Spinal cord (tissue), 9 donors: ENCODE measurements at regions not wholly inside any gene's neighbourhood (a gene's known extent, or its start where the extent isn't known, plus 50 kb on each side); places are given as distances from the start of the nearest gene placed in this dataset.
"Not testable (repeated sequence)": the region's sequence is repeated elsewhere in the genome, so short reads cannot be mapped to it uniquely, and the experiment has no call there.

Experiments
- DNase-seq, 6 donors: peaks; one replicate each; pipeline versions ENCODE4 v3.0.0 to v3.0.0-alpha.2; 2013 to 2015; ENCODE audit warnings: low spot score in 6 of 6, low read depth in 4 of 6
- H3K27ac ChIP-seq: one replicate; pipeline ENCODE4 v1.5.1; 2013; ENCODE audit warnings: low read depth, low read length, control low read depth
- H3K27me3 ChIP-seq: one replicate; pipeline ENCODE4 v1.6.1; 2013; ENCODE audit warnings: low read length; ENCODE audit not compliant: control insufficient read depth, insufficient read depth
- H3K36me3 ChIP-seq: one replicate; pipeline ENCODE4 v1.6.1; 2013; ENCODE audit warnings: low read length; ENCODE audit not compliant: control insufficient read depth, insufficient read depth
- H3K4me1 ChIP-seq: one replicate; pipeline ENCODE4 v1.6.1; 2013; ENCODE audit warnings: low read length; ENCODE audit not compliant: control insufficient read depth, insufficient read depth
- H3K4me3 ChIP-seq: one replicate; pipeline ENCODE4 v1.5.1; 2013; ENCODE audit warnings: low read depth, low read length, control low read depth
- H3K9me3 ChIP-seq: one replicate; pipeline ENCODE4 v1.6.1; 2013; ENCODE audit warnings: low read length; ENCODE audit not compliant: control insufficient read depth, insufficient read depth
- WGBS: methylation state at CpG from one replicate; pipeline ENCODE4 v1.1.5; 2013; ENCODE audit warnings: missing lambda C conversion rate; ENCODE audit not compliant: insufficient coverage; 5-methylcytosine and 5-hydroxymethylcytosine counted together
- donor health status: healthy.

DNA sequence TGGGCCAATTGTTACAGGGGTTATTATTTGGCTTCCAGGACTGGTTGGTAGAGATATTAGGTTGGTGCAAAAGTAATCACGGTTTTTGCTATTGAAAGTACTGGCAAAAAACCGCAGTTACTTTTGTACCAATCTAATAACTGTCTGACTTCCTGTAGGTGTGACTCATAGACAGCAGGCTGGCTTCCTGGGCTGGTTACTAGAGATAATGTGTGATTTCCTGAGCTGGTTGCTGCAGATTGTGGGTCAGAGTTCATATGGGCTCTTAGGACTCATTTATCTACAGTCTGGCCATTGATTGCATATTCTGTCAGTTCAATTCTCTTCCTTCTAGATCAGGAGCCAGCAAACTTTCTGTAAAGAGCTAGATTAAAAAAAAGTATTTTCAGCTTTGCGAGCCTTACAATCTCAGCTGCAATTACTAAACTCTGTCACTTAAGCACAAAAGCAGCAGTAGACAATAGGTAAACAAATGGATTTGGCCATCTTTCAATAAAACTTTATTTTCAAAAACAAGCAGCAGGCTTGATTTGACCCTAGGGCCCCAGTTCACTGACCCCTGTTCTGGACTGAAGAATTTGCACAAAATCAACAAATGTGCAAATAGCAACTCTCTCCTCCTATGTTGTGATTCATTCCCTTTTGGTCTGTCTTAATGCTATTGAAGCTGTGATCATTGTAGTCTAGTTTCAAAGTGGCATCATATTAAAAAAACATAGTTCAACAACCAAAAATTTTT lies 50.8 kb upstream of the BOD1L1 start:
- WGBS: 81% methylated on average over 2 of the region's 3 CpGs
- DNase-seq: no peak
- Histone ChIP-seq H3K9me3 (no peaks in the 10 kb centered on the region), H3K36me3 (no peaks in the 10 kb centered on the region), H3K27me3 (no peaks in the 10 kb centered on the region), H3K4me3 (no peak overlapping the region), H3K4me1 (no peaks in the 10 kb centered on the region), H3K27ac (no peak overlapping the region)

DNA sequence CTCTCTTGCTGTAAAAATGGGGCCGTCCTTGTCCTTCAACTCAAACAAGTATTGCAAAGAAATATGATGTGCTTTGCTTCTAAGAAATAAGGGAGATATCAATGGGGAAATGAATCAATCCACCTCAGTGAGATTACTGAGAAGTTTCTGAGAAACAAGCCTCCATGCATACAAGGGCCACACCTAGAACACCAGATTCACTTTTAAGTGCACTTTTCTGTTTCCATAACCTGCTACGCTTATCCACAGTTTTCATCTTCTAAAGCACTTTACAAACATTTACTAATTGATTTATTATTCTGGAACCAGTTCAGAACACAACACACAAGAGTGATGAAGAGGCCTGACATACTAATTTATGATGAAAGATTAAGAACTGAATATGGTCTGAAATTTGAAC lies 54.0 kb upstream of the BOD1L1 start:
- no peaks in the 10 kb centered on the region for H3K36me3 ChIP-seq
- H3K9me3 ChIP-seq: no peaks in the 10 kb centered on the region
- WGBS: no CpG with 5 or more reads among the region's 2 CpGs
- H3K27ac ChIP-seq: no peak overlapping the region
- H3K4me1 ChIP-seq: no peaks in the 10 kb centered on the region
- no peaks in the 10 kb centered on the region for H3K27me3 ChIP-seq
- DNase-seq: no peak
- H3K4me3 ChIP-seq: no peak overlapping the region

DNA sequence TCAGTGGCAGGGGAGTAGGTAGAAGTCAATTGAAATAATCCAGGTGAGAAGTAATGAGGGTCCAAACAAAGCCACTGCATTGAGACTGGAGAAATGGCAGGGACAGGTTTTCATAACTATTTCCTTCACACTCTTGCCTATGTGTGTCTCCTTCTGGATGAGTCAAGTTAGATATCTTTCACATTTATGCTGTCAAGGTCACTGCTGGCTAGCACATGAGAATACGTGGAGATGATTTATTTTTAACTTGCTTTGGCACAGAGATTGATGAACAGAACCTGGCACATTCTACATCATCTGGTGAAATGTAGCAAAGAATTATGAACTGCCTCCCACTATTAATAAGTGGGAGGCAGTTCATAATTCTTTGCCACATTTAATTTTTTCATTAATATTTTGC lies 66.7 kb upstream of the BOD1L1 start:
- Histone ChIP-seq H3K27me3 (no peaks in the 10 kb centered on the region), H3K4me1 (no peaks in the 10 kb centered on the region), H3K27ac (no peak overlapping the region), H3K36me3 (no peaks in the 10 kb centered on the region), H3K4me3 (no peak overlapping the region), H3K9me3 (peaks cover 3% of the 10 kb centered on the region)
- DNase-seq: no peak
- WGBS: no CpG with 5 or more reads among the region's 1 CpG

DNA sequence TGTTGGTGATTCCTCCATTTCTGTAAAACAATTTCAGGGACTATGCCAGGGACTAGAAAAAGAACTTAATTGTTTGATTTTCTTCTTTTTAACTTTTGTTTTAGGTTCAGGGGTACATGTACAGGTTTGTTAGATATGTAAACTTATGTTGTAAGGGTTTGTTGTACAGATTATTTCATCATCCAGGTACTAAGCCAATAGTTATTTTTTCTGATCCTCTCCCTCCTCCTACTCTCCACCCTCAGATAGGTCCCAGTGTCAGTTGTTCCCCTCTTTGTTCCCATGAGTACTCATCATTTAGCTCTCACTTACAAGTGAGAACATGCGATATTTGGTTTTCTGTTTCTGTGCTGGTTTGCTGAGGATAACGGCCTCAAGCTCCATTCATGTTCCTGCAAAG lies 70.8 kb upstream of the BOD1L1 start:
- Histone ChIP-seq H3K4me3 (no peak overlapping the region), H3K27ac (no peak overlapping the region), H3K9me3 (no peaks in the 10 kb centered on the region), H3K36me3 (no peaks in the 10 kb centered on the region), H3K27me3 (no peaks in the 10 kb centered on the region), H3K4me1 (no peaks in the 10 kb centered on the region)
- 100% methylated on average over 1 of the region's 2 CpGs for WGBS
- DNase-seq: no peak

DNA sequence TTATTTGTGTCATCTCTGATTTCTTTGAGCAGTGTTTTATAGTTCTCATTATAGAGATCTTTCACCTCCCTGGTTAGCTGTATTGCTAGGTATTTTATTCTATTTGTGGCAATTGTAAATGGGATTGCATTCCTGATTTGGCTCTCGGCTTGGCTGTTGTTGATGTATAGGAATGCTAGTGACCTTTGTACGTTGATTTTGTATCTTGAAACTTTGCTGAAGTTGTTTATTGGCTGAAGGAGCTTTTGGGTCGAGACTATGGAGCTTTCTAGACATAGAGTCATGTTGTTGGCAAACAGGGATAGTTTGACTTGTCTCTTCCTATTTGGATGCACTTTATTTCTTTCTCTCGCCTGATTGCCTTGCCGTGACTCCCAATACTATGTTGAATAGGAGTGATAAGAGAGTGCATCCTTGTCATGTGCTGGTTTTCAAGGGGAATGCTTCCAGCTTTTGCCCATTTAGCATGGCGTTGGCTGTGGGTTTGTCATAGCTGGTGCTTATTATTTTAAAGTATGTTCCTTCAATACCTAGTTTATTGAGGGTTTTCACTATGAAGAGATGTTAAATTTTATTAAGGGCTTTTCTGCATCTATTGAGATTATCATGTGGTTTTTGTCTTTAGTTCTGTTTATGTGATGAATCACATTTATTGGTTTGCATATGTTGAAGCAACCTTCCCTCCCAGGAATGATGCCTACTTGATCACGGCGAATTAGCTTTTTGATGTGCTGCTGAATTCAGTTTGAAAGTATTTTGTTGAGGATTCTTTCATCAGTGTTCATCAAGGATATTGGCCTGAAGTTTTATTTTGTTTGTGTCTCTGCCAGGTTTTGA lies 72.7 kb upstream of the BOD1L1 start:
- Histone ChIP-seq H3K27me3 (no peaks in the 10 kb centered on the region), H3K9me3 (no peaks in the 10 kb centered on the region), H3K36me3 (no peaks in the 10 kb centered on the region), H3K4me3 (no peak overlapping the region), H3K27ac (no peak overlapping the region), H3K4me1 (no peaks in the 10 kb centered on the region)
- WGBS: 20% methylated on average over 2 of the region's 8 CpGs
- DNase-seq: no peak

DNA sequence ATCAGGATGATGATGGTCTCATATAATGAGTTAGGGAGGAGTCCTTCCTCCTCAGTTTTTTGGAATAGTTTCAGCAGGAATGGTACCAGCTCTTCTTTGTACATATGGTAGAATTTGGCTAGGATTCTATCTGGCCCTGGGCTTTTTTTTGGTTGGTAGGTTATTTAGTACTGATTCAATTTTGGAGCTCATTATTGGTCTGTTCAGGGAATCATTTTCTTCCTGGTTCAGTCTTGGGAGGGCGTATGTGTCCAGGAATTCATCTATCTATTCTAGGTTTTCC lies 73.3 kb upstream of the BOD1L1 start:
- not testable (repeated sequence) for H3K4me1 ChIP-seq, H3K9me3 ChIP-seq, H3K4me3 ChIP-seq, H3K27ac ChIP-seq, H3K27me3 ChIP-seq, H3K36me3 ChIP-seq
- WGBS: 100% methylated on average over 1 of the region's 1 CpG
- DNase-seq: peak in 1 of 6 donors; percentile 18

DNA sequence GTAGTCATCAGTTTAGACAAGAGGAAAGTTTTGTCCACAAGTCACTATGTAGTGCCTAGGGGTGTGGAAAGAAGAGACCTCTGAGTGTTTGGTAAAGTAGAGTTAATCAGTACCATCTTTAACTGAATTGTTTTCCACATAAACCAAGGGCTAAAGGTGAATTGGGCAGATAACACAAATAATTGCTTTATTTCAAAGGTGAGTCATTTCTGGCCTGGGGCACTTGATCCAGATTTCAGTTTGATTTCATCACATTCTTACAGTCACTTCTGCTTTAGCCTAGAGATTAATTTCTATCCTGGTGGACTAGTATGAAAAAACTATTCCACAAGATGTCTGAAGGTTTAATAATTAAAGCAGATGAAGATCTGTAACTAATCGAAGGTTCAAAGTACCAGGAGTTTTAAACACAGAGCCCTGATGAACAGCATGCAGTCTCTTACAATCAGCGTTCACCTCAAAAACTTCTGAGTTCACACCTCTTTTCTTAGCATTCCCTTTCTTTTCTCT lies 74.5 kb upstream of the BOD1L1 start:
- no peaks in the 10 kb centered on the region for H3K4me1 ChIP-seq
- no peaks in the 10 kb centered on the region for H3K36me3 ChIP-seq
- no peak overlapping the region for H3K27ac ChIP-seq
- 77% methylated on average over 2 of the region's 2 CpGs for WGBS
- H3K27me3 ChIP-seq: no peaks in the 10 kb centered on the region
- no peak overlapping the region for H3K4me3 ChIP-seq
- DNase-seq: no peak
- no peaks in the 10 kb centered on the region for H3K9me3 ChIP-seq

DNA sequence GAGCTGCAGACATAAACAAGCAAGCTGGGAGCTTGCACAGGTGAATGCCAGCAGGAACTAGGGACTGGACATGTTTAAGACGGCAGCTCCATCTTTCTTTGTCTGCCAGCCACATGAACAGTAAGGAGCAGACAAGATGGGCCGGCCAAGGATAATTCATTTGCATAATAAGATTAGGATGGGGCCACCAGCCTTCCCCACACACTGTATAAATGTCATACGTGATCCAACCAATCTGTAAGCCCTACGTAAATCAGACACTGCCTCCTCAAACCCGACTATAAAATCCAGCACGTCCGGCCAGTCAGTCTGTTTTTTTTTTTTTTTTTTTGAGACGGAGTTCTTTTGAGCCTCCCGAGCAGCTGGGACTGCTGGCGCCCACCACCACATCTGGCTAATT lies 75.6 kb upstream of the BOD1L1 start:
- no CpG with 5 or more reads among the region's 10 CpGs for WGBS
- no peak overlapping the region for H3K4me3 ChIP-seq
- H3K9me3 ChIP-seq: no peaks in the 10 kb centered on the region
- H3K27ac ChIP-seq: no peak overlapping the region
- no peaks in the 10 kb centered on the region for H3K27me3 ChIP-seq
- H3K36me3 ChIP-seq: no peaks in the 10 kb centered on the region
- DNase-seq: no peak
- no peaks in the 10 kb centered on the region for H3K4me1 ChIP-seq

DNA sequence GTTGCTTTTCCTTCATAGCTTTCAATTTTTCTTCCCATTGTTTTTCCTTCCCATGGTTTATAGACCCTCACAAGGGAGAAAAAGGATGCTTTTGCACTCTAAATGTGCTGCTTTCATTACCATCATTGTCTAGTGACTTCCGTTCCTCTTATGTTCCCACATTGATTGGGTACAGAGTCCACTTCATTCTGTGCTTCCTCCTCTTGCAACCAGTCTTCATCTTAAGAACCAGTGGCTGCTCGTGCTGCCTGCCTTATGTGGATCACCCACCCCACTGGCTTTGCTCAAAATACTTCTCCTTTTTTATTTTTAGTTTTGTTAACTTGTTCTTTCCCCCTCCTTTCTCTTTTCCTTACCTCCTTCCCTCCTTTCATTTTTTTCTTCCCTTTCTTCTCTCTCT lies 76.5 kb upstream of the BOD1L1 start:
- H3K9me3 ChIP-seq: no peaks in the 10 kb centered on the region
- no peak for DNase-seq
- 55% methylated on average over 2 of the region's 2 CpGs for WGBS
- no peaks in the 10 kb centered on the region for H3K4me1 ChIP-seq
- no peak overlapping the region for H3K4me3 ChIP-seq
- H3K36me3 ChIP-seq: no peaks in the 10 kb centered on the region
- no peaks in the 10 kb centered on the region for H3K27me3 ChIP-seq
- no peak overlapping the region for H3K27ac ChIP-seq

DNA sequence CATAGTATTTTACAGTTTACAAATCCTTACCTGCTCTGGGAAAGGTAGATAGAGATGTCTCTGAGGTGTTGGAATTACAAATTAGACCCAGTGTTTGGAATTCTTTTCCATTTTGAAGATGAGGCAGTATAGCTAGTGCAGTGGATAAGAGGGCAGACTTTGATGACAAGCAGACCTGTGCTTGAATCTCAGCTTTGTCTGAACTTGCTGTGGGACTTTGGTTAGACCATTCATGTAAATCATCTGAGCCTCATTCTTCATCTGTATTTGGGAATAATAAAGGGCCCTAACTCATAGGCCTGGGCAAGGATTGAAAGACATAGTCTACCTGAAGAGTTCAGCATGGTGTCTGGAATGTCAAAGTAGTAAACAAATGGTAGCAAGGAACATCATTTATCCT lies 77.2 kb upstream of the BOD1L1 start:
- Histone ChIP-seq H3K4me1 (no peaks in the 10 kb centered on the region), H3K36me3 (no peaks in the 10 kb centered on the region), H3K27ac (no peak overlapping the region), H3K27me3 (no peaks in the 10 kb centered on the region), H3K4me3 (no peak overlapping the region), H3K9me3 (no peaks in the 10 kb centered on the region)
- no peak for DNase-seq
